ENCODE measurements at regions not wholly inside any gene's neighbourhood (a gene's known extent, or its start where the extent isn't known, plus 50 kb on each side); places are given as distances from the start of the nearest gene placed in this dataset.

DNA sequence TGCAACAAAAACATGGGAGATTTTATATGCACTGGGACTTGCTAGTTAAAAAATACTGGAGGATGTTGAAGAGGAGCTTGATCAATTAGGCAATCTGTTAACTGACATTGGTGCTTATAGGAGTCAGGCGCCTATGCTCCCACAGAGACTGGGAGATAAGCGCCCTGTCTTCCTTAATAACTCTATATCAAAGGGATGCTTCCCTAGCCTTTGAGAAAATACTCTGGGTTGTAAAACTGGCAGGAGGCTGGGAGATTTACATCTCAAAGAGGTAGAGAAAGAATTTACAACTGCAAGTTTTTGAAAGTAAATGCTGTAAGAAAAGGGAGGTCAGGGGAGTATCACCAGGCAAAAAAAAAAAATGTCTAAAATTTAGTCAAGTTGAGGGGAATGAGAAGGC, 325.4 kb downstream of the PCDH10 start:
- TF ChIP-seq POLR2A (IDR thresholded peaks at IDR 0.05): no peak
- TF ChIP-seq, protein P1, sequence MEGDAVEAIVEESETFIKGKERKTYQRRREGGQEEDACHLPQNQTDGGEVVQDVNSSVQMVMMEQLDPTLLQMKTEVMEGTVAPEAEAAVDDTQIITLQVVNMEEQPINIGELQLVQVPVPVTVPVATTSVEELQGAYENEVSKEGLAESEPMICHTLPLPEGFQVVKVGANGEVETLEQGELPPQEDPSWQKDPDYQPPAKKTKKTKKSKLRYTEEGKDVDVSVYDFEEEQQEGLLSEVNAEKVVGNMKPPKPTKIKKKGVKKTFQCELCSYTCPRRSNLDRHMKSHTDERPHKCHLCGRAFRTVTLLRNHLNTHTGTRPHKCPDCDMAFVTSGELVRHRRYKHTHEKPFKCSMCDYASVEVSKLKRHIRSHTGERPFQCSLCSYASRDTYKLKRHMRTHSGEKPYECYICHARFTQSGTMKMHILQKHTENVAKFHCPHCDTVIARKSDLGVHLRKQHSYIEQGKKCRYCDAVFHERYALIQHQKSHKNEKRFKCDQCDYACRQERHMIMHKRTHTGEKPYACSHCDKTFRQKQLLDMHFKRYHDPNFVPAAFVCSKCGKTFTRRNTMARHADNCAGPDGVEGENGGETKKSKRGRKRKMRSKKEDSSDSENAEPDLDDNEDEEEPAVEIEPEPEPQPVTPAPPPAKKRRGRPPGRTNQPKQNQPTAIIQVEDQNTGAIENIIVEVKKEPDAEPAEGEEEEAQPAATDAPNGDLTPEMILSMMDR (IDR thresholded peaks at IDR 0.05): no peak

Measured in ovary (tissue), 3 donors.